OCI-LY3 (cell line): ENCODE measurements at regions not wholly inside any gene's neighbourhood (a gene's known extent, or its start where the extent isn't known, plus 50 kb on each side); places are given as distances from the start of the nearest gene placed in this dataset.

ENCODE experiments used
- H2AFZ ChIP-seq: fragments of 200-600, 300-600 bp; shearing (Covaris generic); 2 replicates; pipeline ENCODE4 v1.6.0; 2014; ENCODE audit warnings: antibody characterized with exemption, low read depth, low read length
- H3K27ac ChIP-seq: fragments of 200-600, 300-600 bp; sonication (generic); 2 replicates; pipeline ENCODE4 v1.5.1; 2014; ENCODE audit warnings: mild to moderate bottlenecking, low read length, moderate library complexity, mixed read lengths
- H3K27me3 ChIP-seq: fragments of 200-600, 300-600 bp; sonication (generic); 2 replicates; pipeline ENCODE4 v1.6.1; 2014; ENCODE audit warnings: low read depth, low read length, mixed read lengths
- H3K36me3 ChIP-seq: fragments of 200-600, 300-600 bp; sonication (generic); replicated peaks from 2 replicates; pipeline ENCODE3; 2014; ENCODE audit warnings: low read depth, low read length, mixed read lengths
- H3K4me1 ChIP-seq: fragments of 300-600, 200-600 bp; sonication (generic); 2 replicates; pipeline ENCODE4 v1.6.1; 2014; ENCODE audit warnings: low read length, mixed read lengths
- H3K4me2 ChIP-seq: fragments of 200-600, 300-600 bp; sonication (generic); 2 replicates; pipeline ENCODE4 v1.6.1; 2014; ENCODE audit warnings: low read length, mixed read lengths
- H3K4me3 ChIP-seq: fragments of 300-600, 200-600 bp; sonication (generic); 2 replicates; pipeline ENCODE4 v1.5.1; 2014; ENCODE audit warnings: antibody characterized with exemption, mild to moderate bottlenecking, low read length, moderate library complexity
- H3K79me2 ChIP-seq: fragments of 300-600, 200-600 bp; shearing (Covaris generic); 2 replicates; pipeline ENCODE4 v1.6.1; 2014; ENCODE audit warnings: mild to moderate bottlenecking, low read length, mixed read lengths
- H3K9ac ChIP-seq: fragments of 300-600, 200-600 bp; shearing (Covaris generic); 2 replicates; pipeline ENCODE4 v1.6.0; 2014; ENCODE audit warnings: mild to moderate bottlenecking, low read length, moderate library complexity
- H3K9me3 ChIP-seq: fragments of 200-600, 300-600 bp; shearing (Covaris generic); 2 replicates; pipeline ENCODE4 v1.6.1; 2014; ENCODE audit warnings: low read length, mixed read lengths; ENCODE audit not compliant: insufficient read depth
- H4K20me1 ChIP-seq: fragments of 200-600, 300-600 bp; sonication (generic); 2 replicates; pipeline ENCODE4 v1.6.1; 2016; ENCODE audit warnings: low read length, mixed read lengths; ENCODE audit not compliant: insufficient read depth
- CTCF ChIP-seq: fragments of 200-600, 300-600 bp; sonication (generic); IDR thresholded peaks from 2 replicates; pipeline ENCODE4 v1.5.1; 2014; ENCODE audit warnings: antibody characterized with exemption, low read length, low read depth
- EZH2phosphoT487 ChIP-seq: fragments of 200-600 bp; shearing (Covaris generic); IDR thresholded peaks from 2 replicates; pipeline ENCODE4 v1.6.1; 2018; ENCODE audit warnings: antibody characterized with exemption, mixed run types, low read depth

DNA sequence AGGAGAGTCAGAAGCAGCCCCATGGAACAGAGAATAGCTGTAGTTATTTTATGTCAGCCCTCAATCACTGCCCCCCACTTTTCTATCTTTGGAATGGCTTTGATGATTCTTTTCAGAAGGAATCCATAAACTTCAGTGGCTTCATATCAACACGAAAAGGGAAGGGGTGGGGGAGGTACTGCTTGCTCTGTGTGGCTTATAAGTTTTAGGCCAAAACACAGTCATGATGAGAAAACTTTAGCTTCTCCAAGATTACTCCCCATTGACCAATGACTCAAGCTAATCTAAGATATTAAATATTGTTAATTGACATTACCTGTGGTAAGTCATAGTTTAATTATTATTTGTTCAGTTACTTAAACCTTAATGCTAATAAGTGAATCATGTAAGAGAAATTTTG lies 669.6 kb upstream of the FAM241A start:
- Histone ChIP-seq H2AFZ (no peak overlapping the region), H4K20me1 (no peaks in the 10 kb centered on the region), H3K9me3 (no peaks in the 10 kb centered on the region), H3K4me2 (no peak overlapping the region), H3K9ac (no peak overlapping the region), H3K79me2 (no peaks in the 10 kb centered on the region), H3K36me3 (no peaks in the 10 kb centered on the region), H3K4me1 (no peaks in the 10 kb centered on the region), H3K4me3 (no peak overlapping the region), H3K27ac (no peak overlapping the region), H3K27me3 (no peaks in the 10 kb centered on the region)
- TF ChIP-seq CTCF (no peak), EZH2phosphoT487 (no peak)

GRCh38 chr4:111480510-111480909 lies 664.7 kb upstream of the FAM241A start:
- Histone ChIP-seq H3K4me2 (no peak overlapping the region), H3K27me3 (no peaks in the 10 kb centered on the region), H3K36me3 (no peaks in the 10 kb centered on the region), H2AFZ (no peak overlapping the region), H3K9me3 (no peaks in the 10 kb centered on the region), H3K9ac (no peak overlapping the region), H3K27ac (no peak overlapping the region), H3K79me2 (no peaks in the 10 kb centered on the region), H4K20me1 (no peaks in the 10 kb centered on the region), H3K4me1 (no peaks in the 10 kb centered on the region), H3K4me3 (no peak overlapping the region)
- TF ChIP-seq CTCF (no peak), EZH2phosphoT487 (no peak)

DNA sequence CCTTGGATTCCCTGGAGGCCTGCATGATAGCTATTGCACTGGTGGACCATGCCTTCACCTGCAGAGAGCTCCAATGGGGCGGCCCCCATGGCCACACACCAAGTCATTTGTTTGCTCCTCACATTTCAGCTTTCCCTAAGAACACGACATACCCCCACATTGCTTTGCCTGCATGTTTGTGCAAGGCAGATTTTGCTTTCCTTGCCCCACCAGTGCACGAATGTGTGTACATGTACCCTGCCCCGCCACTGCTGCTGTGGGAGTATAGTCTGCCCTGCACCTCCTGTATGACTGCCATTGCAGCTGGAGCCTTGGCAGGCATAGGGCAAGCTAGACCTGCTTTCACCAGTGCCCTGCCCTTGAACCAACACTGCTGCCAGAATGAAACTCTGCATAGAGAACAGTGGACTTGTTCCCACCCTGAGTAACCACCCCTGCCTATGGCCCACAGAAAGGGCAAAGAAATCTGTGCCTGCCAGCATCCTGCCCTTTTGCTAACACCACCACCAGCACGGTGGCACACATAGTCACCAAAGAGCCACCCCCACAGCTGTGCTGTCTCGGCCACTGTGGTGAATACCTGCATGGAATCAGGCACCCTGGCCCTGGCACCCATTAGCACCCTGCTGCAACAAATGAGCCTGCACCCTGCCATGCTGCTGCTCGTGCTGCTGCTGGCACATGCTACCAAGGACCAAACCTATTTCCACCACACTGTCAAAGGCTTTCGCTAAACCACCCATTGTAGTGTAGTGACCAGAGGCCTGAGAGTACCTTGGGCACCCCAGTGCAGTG lies 661.7 kb upstream of the FAM241A start:
- Histone ChIP-seq H2AFZ (no peak overlapping the region), H3K27me3 (no peaks in the 10 kb centered on the region), H3K36me3 (no peaks in the 10 kb centered on the region), H3K79me2 (no peaks in the 10 kb centered on the region), H3K4me1 (no peaks in the 10 kb centered on the region), H3K27ac (no peak overlapping the region), H3K4me3 (no peak overlapping the region), H3K4me2 (no peak overlapping the region), H3K9ac (no peak overlapping the region), H3K9me3 (no peaks in the 10 kb centered on the region), H4K20me1 (no peaks in the 10 kb centered on the region)
- no peak for TF ChIP-seq CTCF
- no peak for TF ChIP-seq EZH2phosphoT487

DNA sequence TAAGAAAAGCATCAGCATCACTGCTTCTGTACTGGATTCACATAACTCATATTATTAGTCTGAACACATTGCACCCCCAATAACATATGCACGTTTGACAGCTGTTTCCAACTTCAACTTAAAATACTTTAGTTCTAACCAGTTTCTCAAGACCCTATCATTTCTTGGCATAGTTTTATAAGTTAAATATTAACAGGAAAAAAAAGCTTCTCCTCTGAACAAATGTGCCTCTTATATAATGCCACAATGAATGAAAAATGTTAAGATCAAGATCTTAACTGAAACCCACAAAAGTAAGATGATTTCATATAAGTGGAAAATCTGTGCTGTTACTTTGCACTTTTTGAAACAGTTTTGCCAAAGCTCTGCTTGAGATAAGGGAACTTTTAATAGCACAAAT lies 652.8 kb upstream of the FAM241A start:
- no peak overlapping the region for H2AFZ ChIP-seq
- no peaks in the 10 kb centered on the region for H3K9me3 ChIP-seq
- H3K27ac ChIP-seq = no peak overlapping the region
- no peaks in the 10 kb centered on the region for H3K27me3 ChIP-seq
- no peaks in the 10 kb centered on the region for H3K79me2 ChIP-seq
- no peak for TF ChIP-seq EZH2phosphoT487
- TF ChIP-seq CTCF = no peak
- no peaks in the 10 kb centered on the region for H3K4me1 ChIP-seq
- no peak overlapping the region for H3K4me3 ChIP-seq
- no peaks in the 10 kb centered on the region for H4K20me1 ChIP-seq
- H3K4me2 ChIP-seq = no peak overlapping the region
- no peaks in the 10 kb centered on the region for H3K36me3 ChIP-seq
- H3K9ac ChIP-seq = no peak overlapping the region
